HG03066 (cell line): ENCODE measurements at regions not wholly inside any gene's neighbourhood (a gene's known extent, or its start where the extent isn't known, plus 50 kb on each side); places are given as distances from the start of the nearest gene placed in this dataset.
"Not testable (repeated sequence)": the region's sequence is repeated elsewhere in the genome, so short reads cannot be mapped to it uniquely, and the experiment has no call there.

Experiments used
- ATAC-seq: cut with Tn5 transposase; IDR thresholded peaks from one replicate; pipeline ENCODE4 v1.9.1; 2021; ENCODE audit warnings: low read depth; ENCODE audit not compliant: unreplicated experiment

DNA sequence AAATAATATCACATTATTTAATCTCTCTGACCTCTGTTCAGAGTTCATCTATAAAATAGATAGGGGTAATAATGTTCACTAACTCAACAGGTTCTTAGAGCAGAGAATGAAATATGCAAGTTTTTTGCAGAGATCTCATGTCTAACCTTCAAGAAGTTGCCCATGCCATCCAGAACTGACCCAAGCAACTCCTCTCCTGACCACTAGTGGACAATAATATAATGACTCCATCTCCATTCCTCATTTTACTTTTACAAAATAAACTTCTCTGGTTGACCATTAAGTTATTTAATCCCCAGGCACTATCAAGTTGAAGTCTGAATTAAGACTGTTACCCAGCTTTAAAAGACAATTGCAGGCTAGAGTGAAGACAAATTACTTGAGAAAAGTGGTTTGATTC lies 382.6 kb downstream of the KCNA4 start:
- ATAC-seq = no peak

DNA sequence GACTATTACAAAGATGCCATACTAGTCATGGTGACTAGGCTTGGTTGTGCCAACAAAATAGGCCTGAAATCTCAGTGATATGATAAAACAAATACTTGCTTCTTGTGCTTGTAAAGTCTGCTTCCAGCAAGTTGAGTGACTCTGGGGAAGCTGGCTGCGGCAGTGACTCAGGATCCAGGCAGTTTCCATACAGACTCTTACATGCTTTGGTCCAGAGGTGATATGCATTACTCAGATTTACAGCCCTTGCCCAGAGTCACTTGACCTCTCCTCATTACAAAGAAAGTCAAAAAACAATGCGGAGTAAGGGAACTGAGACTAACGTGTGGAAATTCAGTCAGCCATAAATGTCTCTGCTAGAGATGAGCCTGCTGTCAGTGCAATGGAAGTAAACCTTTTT lies 387.5 kb downstream of the KCNA4 start:
- no peak for ATAC-seq

DNA sequence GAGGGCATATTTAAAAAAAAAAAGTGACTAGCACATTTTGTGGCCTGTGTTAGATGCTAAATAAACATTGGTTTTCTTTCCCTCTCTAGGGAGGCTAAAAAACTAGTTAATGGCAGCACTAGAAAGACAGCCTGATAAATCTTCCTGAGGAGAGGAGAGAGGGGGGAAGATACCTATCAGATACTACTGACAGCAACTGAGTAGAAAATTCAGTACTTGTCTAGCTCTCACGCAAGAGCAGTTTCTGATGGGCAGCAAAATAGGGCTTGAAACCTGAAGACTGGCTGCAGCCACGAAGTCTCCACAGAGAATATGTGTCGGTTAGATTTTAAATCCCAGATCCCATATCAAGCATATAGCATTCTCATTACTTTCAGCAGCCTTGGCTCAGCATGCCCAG lies 388.2 kb downstream of the KCNA4 start:
- no peak for ATAC-seq

DNA sequence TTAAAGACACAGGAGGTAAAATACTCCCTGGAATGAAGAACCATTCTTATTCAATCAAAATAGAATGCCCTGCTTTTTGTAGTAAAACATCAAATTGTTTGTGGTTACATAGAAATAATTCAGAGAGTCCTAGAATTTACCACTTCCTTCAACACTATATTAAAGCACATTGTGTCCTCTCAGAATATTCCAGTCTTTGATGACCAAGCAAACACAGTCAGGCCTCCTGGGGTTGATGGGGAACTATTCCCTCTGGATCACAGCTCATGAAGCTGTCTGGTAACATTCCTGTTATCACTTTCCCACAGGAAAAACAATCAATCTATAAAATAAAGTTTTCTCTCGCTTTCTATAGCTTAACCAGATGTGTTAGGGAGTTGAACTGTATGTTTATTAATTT lies 389.3 kb downstream of the KCNA4 start:
- ATAC-seq = no peak

DNA sequence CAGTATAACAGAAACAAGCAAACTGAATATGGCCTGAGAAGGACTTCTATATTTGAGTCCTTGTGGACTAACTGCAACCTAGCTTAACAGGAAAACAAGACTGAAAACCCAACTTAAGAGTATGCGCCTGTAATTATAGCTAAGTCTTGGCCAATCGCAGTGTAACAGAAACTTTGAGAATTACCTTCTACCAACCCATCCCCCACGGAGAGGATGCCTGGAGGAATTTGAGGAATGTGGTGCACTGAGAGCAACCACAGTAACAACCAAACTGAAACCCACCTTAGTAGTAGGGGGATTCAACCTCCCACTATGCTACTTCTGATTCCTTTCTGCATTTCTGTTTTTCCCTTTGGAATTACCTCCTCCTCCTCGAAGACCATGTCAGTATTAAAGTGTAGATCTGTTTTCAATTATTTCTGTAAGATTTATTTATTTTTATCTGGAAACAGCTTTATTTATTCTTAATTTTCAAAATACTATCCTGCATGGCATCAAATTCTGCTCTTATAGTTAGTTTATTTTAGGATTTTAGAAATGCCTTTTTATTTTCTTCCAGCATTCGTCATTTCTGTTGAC lies 393.6 kb downstream of the KCNA4 start:
- ATAC-seq = no peak

DNA sequence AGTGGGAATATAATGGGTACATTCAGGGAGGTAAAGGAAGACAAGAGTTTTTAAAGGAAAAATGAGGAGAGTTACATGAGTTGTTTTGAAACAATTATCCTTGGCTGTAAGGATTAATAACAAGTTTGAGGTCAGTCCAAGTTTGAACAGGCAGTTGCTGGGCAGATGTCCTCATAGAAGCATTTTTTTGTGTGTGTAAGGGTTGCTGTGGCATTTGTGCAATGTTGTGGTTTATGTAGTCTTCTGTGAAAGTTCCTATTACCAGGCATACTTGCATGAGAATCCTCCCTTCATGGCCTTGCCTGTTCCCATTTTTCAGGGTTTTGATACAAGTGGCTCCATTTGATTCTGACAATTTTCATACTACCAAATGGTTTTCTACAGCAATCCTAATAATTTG lies 400.2 kb downstream of the KCNA4 start:
- ATAC-seq = no peak

DNA sequence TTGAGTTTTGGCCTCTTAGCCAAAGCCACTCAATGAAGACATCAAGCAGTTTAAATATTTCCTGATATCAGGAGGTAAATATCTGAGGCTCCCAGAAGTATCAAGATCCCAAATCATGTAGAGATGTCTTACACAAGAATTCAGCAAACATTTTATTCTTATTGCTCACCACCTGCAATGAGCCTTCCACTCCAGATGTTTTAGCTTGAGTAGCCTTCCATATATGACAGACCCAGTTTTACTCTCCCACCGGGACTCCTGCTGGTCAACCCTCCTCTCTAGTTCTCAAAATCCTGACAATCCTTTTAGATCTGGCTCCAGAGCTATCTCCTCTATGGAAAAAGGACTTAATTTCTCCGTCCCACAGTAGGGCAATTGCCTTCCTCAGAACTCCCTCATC lies 404.4 kb downstream of the KCNA4 start:
- no peak for ATAC-seq

DNA sequence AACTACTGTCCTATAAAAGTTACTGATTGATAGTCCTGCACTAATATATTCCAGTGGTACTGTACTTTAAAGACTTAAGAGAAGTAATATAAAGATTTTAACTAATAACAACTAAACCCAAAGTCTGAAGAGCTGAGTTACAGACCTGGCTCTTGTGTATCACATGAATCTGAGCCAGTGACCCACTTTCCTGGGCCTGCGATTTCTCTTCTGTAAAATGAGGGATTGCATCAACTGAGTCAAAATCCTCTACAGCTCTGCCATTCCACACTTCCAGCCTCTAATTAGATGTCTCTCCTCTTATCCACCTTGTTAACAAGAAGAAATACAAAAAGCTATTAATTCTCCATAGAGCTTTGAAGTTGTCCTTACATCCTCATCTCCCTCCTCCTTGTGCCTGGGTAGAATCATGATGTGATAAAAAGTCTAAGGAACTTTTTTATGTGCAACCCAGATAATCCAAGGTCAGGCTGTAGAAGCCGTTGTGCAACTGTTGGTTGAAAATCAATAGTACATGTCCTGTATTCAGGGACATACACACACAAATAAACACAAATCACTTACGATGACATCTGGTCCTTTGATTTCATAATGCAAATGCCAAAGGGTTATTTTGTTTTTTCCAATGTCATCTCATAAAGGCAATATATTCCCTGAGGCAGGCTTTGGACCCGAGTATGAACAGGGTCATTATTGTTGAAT lies 410.3 kb downstream of the KCNA4 start:
- no peak for ATAC-seq

DNA sequence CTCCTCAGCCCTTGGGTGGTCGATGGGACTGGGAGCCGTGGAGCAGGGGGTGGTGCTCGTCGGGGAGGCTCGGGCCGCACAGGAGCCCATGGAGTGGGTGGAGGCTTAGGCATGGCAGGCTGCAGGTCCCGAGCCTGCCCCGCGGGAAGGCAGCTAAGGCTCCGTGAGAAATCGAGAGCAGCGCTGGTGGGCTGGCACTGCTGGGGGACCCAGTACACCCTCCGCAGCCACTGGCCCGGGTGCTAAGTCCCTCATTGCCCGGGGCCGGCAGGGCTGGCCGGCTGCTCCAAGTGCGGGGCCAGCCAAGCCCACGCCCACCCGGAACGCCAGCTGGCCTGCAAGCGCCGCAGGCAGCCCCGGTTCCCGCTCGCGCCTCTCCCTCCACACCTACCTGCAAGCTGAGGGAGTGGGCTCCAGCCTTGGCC lies 416.7 kb downstream of the KCNA4 start:
- not testable (repeated sequence) for ATAC-seq

DNA sequence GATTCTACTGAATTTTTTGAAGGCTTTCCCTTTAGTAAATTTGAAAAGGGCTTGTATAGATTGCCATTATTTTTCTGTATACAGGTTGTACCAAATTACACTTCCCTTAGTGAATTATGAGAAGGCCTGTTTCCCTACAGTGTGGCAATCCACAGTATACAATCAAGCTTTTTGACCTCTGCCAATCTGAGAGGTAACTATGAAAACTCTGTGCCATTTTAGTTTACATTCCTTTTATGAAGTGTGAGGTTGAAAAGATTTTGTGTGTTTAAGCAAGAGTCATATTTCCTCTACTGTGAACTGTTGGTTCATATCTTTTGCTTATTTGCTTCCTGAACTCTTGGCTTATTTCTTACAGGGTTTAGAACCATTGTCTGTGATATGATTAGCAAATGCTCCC lies 432.5 kb downstream of the KCNA4 start:
- no peak for ATAC-seq

DNA sequence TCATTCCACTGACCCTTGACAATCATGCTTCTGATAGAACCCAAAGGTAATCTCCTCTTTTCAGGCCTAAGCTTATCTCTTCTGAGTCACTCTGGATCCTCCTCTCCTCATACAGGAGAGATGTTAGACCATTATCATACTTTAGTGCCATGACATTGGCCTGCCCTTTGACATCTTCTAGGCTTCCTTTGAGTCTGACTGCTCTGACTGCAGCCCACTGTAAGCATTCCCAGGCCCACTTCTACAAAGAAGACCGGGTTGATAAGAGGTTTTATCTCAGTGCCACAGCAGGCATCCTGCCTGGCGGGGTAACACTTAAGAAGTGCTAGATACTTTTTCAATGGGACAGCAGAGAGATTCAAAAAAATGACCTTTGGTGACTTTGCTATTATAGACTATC lies 438.0 kb downstream of the KCNA4 start:
- ATAC-seq = no peak

DNA sequence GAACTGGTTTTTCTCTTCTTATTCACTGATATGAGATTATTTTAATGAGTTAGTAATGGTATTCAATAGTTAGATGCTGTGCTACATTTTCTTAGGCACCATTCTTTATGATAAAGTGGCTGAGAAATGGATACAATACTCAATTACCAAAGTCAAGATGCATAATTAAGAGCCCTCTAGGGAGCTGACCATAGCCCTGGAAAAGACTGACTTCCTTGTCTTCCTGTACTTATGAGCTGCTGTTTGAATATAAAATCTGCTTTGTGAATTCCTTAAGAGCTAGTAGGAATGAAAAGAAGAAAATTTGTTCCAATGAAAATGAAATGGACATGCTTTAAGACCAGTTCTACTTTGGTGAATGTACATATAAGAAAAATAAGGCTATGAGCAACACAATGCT lies 452.3 kb downstream of the KCNA4 start:
- no peak for ATAC-seq

DNA sequence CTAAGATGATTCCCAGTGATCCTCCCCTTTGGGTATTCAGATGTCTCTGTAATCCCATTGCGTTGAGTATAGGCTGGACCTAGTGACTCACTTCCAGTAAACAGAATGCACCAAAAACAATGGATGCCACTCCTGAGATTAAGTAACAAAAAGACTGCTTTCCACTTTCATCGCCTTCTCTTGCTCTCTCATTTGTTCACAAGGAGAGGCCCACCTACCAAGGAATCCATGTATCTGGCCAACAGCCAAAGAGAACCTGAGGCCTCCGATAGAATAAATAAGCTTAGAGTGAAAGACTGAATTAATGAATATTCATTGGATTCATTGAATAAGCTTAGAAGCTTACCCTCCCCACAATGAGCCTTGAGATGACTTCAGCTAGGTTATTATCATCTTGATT lies 454.6 kb downstream of the KCNA4 start:
- no peak for ATAC-seq

DNA sequence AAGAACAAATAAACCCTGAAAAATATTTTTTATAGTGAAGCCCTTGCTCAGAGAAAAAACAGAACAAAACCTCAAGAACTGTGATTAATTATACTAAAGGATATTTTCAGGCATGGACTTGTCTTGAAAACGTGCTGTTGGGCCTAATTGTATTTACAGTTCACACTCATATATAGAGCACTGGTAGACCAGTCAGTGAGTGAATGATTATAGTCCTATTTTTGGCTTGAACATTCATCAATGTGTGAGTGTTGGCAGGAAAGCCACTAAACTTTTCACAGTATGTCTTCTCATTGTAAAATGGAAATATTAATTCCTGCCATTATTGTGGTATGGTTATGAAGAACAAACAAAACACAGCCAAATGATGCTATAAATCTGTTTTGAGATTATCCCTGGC lies 462.8 kb downstream of the KCNA4 start:
- no peak for ATAC-seq

DNA sequence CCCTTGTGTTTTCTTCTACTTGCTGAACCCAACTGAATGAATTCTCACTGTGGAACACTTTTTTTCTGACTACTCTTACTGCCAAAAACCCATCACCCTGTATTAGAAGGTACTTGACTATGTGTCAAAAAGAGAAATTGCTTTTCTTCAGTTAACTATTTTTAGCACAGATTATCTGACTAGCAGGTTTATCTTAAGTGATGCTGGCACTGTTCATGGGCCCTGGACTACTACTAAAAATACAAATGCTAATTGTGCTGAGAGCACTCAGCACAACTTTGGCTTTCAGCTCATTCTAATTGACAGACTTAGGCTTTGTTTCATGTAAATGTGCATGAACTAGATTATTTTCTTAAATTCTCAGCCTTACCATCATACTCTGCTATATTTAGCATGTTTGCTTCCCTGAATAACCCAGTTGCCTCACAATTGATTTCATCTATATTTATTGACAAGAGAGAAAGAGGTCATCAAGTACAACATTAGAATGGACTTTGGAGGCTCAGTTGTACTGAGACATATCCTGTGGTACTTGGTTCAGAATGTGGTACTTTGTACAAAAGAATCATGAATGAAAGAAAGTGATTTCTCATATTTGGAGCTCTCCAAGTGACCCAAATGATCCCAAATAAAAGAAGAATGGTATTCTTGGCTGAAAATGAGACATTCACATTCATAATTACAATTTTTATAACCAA lies 478.3 kb downstream of the KCNA4 start:
- ATAC-seq = no peak

DNA sequence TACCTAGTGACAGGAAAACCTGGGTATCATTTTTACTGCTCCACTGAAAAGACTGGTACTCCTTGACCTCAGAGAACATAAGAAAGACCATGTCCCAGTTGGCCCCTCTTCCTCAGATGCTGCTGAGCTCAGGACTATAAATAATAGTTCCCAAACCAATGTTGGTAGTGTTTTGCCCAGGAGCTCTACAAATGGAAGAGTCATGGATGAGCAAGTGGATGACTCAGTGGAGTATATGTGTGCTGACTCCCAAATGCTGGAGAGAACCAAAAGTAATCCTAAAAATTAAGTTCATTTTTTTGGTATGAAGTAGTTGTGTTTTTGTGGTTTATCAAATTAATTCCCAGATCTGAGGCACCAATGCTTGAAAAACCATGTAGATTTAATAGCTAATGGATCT lies 482.0 kb downstream of the KCNA4 start:
- no peak for ATAC-seq

DNA sequence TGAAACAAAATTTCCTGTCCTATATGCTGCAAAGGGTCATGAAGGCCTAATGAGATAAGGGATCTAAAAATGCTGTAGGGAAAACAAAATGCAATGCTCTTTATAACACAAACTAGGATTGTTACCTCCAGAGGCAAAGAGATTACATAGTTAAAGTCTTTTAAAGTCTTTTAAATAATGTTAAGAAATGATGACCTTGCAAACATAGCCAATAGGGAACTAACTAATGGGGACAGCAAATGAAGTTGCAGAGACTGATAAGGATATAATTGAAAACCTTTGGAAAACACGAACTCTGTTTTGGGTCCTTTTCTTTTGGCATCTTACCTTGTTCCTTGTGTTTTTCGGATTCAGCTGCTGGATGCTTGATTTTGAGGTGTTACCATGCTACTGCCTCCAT lies 485.9 kb downstream of the KCNA4 start:
- no peak for ATAC-seq

DNA sequence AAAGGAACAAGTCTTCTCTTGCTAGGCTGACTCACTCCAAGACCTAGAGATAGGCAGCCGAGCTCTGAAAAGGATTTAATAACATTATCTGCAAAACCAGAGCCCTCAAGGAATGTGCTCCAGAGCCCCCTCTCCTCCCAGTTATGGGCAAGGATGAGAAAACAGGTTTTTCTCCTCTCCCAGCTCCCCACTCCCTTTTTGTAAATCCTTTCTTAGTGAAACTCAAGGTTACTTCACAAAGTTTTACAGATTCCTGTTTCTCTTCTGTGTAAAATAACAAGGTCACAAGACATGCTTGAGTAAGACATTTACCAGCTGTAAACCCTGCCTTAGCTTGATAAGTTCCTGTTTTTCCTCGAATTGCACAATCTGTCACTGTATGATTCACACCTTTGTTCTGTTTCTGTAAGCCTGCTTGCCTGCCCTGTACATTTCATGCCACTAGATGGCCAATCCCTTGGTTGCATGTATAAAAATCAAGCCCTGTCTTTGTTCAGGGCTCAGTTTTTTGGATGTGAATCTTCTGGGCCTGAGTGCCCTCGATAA lies 489.4 kb downstream of the KCNA4 start:
- ATAC-seq = no peak

DNA sequence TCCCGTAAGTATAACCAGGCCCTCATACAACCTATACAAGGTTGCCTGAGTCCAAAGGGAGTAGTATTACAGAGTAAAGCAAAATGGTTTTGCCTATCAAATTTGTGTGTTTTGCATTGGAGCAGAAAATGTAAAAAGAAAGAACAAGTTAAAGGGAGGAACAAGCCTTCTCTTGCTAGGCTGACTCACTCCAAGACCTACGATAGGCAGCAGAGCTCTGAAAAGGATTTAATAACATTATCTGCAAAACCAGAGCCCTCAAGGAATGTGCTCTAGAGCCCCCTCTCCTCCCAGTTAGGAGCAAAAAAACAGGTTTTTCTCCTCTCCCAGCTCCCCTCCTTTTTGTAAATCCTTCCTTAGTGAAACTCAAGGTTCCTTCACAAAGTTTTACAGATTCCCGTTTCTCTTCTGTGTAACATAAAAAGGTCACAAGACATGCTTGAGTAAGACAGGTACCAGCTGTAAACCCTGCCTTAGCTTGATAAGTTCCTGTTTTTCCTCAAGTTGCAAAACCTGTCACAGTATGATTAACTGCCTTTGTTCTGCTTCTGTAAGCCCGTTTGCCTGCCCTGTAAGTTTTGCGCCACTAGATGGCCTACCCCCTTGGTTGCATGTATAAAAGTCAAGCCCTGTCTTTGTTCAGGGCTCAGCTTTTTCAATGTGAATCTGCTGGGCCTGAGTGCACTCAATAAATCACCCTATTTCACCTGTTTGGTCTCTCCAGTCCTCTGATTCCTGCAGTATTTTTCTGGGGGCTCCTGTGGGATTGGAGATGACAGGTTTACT lies 498.2 kb downstream of the KCNA4 start:
- ATAC-seq = no peak

DNA sequence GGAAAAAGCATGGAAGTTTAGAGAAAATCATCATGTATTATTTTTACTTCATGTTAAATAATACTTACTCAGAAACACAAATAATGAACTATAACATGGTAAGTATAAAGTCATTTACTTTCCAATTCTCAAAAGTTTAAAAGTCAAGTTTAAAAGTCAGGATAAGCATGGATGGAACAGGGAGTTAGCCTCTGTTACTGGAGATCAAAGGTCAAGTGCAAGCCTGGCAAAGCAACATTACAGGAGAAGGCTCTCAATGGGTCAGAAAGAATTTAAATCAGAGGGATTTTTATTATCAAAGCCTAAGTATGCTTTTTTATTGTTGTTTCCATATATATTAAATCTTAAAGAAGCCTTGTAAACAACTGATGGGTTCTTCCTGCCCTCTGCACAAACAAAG lies 505.4 kb downstream of the KCNA4 start:
- ATAC-seq = no peak

DNA sequence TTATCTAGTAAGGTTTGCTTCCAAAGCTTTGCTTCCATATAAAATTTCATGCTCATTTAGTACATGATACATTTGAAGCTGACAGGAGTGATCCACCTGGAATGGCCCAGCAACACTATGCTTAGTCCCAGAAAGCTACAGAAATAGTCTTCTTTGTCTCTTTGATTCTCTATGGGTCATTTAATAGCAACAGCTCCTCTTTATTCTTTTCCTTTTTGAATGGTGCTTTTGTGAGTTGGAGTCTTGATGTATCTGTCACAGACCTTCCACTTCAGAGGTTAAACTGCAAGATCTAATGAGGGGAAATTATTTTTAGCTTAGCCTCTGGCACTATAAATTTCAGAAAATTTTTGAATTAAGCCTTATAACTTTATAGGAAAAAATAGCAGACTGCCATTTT lies 509.5 kb downstream of the KCNA4 start:
- ATAC-seq = no peak
